Activated CD4-positive, alpha-beta T cell treated with anti-CD3 and anti-CD28 coated beads, Interleukin-2, Interleukin-4, amounts not matched to agents 100 ng/mL and 50 ng/mL, durations not matched to agents 16 hours and 8 hours (primary cell): ENCODE measurements at regions not wholly inside any gene's neighbourhood (a gene's known extent, or its start where the extent isn't known, plus 50 kb on each side); places are given as distances from the start of the nearest gene placed in this dataset.

Experiments
- DNase-seq: peaks from one replicate; pipeline ENCODE4 v3.0.0-alpha.2; 2020; ENCODE audit warnings: low spot score

DNA sequence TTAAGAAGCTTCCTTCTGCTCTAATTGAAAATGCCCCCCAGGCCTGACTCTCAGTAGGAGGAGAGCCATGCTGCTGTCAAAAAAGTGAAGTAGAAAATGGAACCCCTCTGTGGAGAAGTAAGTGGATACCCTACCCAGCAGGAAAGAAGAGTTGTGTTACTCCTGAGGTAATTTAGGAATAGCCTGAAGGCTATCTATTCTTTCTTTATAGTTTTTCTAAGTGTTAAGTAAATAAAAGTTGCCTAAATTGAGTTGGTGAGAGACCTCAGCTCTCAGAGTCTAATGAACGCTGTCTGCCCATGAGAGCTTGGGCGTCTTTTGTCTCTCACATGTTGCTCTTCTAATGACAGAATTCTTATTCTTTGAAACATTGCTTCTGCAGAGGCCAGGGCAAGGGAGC is 116.2 kb downstream of the NSUN3 start:
- no peak for DNase-seq

DNA sequence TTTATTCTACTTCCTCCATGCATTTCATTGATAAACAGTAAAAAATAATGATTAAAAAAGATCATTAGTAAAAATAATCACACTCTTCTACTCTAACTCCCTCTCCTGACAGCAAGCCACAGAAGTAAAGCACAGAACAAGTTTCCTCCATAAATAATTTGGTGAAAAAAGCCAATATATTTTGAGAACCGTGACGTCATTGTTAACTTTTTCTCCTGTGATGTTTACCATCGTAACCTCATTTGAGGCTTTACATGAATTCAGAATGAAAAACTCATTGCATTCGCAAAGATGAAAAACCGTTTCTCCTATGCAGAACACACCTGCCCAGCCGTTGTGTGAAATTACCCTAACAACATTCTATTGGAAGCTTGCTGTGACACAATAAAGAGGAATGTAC is 120.7 kb downstream of the NSUN3 start:
- DNase-seq = no peak

DNA sequence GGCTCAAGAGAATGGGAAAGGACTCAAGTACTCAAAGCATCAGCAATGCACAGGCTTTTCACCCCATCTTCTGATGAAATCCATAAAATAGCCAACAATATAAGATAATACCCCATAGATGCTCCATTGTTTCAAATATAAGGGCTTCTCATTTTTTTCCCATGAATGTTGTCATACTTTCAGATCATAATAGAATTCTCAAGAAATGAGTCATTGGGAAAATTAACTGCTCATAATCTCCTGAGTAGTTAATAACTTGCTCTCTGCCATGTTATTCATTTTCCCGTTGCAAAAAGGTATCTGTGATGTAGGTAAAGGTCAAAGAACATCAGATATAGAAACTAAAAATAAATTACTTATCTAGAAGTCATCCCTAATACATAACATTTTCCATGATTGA is 121.9 kb downstream of the NSUN3 start:
- no peak for DNase-seq

DNA sequence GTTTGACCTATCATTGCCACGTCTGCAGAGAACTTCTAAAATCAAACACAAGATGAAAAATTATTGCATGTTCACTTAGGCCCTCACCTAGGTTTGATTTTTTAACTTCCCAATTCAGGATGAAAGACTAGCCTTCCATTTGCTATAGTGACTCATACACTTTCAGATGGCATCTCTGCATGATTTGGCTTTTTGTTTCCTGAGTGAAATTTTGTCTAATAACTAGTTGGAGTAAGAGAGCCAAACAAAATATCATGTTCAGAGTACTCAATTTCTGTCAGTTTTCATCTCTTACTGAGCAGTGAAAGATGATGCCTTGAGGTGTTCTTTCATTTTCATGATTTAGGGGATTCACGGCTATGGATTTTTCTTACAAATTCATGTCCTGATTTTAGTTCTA is 122.9 kb downstream of the NSUN3 start:
- no peak for DNase-seq

DNA sequence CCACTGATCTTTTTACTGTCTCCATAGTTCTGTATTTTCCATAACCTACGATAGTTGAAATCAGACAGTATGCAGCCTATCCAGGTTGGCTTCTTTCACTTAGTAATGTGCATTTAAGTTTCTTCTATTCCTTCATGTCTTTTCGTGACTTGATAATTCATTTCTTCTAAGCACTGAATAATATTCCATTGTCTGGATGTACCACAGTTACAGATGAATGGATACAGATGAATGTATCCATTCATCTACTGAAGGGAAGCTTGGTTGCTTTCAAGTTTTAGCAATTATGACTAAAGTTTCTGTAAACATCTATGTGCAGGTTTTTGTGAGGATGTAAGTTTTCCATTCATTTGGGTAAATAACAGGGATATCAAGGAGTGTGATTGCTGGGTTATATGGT is 124.8 kb downstream of the NSUN3 start:
- DNase-seq = no peak

DNA sequence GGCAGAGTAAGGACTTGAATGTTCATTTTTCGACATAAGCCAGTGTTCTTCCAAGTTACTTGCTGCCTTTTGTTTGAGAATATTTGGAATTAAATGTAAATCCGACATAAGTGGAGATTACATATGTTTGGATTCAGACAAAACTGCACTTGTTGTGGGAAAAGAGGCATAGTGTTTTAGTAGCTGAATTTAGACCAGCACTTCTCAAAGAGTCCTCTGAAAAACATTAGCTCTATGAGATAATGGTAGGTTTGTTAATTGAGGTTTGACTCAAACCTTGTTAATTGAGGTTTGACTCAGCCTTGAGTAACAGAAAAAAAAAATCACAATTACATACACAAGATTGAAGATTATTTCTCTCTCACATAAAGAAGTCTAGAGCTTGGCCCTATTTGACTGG is 132.5 kb downstream of the NSUN3 start:
- DNase-seq = no peak

DNA sequence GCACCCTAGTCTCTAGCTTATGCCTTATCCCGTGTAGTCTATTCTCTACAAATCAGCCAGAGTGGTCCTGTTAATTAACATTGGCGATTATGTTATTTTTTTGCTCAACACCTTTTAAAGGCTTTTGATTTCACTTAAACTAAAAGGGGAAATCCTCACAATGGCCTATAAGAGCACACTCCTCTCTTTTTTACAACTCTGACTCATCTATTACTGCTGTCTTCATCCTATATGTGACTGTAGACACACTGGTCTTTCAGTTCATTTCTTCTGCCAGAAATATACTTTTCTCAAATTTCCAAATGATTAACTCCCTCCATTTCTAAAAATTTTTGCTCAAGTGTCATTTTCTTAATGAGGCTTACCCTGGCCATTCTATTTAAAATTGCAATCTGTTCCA is 143.4 kb downstream of the NSUN3 start:
- no peak for DNase-seq

DNA sequence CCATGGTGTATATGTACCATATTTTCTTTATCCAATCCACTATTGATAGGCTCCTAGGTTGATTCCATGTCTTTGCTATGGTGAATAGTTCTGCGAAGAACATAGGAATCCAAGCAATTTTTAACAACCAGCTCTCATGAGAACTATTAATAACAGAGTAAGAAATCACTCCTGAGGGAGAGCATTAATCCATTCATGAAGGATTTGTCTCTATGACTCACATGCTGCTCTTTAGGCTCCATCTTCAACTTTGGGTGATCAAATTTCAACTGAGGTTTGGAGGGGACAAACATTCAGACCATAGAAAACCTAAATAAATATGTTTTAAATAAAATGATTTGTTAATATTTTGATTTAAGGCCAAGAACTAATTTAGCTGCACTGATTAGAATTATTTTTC is 147.4 kb downstream of the NSUN3 start:
- DNase-seq = no peak

DNA sequence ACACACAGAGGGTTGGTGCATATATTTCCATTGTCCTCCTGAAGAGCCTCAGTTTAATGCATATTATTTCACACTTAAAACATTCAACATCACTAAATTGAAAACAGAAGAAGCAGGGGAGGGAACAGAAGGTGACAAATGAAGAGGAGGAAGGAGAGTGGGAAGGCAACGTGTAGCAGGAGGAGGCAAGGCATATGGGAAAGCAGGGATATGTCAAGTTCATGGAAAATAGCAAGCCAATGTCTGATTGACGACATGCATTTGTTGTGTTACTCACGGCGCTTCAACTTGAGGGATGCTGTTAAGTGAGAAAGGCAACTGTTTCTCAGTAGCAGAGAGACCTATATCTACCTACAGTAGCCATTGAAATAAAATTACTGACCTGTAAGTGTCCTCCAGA is 154.5 kb downstream of the NSUN3 start:
- no peak for DNase-seq

DNA sequence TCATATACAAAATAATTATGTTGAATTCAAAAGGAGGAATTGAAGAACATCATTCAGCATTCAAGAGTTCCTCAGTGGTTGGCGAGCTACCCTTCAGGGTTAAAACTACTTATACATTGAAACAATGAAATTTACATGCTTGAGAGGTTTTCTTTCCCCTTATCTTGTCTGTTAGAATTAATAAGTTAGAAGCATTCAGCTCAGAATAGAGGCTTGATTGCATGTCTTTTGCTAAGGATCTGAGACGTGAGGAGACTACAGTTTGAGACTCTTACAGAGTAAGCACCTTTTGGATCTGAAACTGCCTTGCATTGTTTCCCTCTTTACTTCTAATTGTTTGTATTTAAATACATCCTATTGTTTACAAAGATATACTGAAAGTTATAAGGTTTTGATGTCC is 157.6 kb downstream of the NSUN3 start:
- DNase-seq = no peak

DNA sequence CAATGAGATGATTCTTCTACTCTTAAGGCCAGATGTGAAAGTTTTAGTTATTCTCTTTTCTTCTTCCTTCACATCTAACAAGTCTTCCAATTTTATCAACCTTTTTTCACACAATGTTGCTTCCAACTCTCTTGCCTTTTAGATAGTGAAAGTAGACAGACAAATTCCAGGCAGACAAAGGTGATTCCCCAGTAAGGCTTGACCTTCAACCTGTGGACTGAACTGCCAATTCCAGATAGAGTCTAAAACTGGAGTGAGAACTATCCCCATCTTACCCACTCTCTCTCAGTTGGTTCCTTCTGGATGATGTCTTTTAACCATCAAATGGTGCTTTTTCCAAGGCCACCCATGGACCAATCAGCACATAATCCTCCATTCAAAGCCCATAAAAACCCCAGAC is 159.0 kb downstream of the NSUN3 start:
- DNase-seq = no peak

DNA sequence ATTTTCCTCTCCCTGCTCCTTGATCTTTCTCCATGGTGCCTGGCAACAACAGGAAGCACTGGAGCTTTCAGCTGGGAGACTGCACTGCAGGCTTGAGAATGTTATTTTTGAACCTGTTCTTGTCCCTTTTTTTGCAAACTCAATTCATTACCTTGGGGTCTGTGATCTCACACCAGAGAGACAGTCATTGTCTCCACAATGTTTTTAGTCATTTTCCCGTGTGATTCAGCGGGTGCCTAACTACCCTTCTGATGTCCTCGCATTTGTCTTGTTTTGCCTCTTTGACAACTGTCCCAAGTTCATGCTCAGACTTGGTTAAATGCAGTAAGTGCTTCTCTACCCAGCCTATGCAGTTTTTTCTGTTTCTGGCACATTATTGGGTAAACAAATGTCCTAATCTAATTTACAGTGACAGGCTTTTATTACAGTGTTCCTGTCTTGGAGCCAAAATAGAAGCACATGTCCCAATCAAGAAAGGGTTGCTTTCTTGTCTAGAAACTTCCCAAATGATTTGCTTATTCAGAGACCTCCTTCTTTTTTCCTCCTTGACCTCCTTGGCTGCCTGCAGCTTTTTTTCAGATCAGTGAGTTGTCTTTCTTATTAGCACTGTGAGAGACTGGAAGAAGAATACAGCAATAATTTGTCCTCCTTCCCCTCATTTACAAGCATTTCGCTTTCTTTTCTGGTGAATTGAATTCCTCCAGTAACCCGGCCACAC is 162.4 kb downstream of the NSUN3 start:
- peak; percentile 17 for DNase-seq

DNA sequence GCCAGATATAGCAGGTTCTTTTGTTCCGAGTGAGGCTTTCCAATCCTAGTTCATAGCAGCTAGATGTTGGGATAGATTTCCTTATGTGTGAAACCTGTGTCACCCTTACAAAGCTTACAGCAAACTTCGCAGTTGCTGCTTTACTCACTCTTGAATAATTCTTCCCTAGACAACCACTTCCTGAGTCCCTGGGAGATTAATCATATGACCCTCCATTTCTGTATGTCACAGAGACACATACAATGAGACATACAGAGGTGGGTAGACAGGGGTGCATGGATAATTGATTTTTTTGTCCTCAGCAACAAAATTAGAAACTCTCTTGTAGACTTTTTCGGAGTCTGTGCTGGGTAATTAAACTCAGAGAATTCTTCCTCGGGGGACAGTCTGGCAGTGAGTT is 163.2 kb downstream of the NSUN3 start:
- DNase-seq = no peak

DNA sequence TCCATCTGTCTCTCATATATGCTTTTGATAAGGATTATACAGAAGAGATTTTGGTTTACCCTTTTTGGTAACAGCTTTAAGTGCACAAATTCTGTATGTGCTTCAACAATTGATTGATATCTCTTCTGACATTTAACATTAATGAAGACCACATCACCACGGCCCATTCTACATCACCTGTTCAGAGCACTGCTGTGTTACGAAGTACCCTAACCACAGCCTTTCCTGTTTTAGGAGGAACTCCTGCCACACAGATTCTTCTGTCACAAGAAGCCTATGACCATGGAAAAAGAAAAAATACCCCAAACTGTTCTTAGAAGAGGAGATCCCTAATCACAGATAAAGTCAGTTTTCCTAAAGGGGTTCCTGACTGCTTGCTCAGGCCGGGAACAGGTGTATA is 170.1 kb downstream of the NSUN3 start:
- no peak for DNase-seq

DNA sequence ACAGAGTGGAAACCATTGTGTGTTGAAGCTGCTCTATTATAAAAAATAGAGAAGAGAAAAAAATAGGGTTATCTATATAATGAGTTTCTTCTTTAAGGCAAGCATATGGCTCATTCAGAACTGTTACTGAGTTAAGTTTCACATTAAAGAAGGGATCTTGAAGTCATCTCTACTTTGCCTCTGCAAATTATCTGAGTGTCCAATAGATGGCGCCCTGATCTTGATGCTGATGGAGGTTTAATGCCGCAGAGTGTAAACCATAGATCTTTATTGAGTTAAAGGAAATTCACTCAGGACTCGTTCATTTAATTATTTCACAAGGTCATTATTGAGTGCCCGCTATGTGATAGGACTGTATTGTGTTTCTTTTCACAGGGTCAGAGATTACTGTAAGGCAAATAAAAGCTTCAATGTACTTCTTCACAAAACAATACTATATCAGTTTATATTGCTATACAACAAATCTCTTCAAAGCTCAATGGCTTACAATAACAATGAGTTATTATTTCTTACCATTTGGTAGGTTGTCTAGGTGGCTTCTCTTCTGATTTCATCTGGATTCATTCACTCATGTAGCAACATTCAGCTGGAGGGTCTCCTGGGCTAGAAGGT is 171.4 kb downstream of the NSUN3 start:
- DNase-seq = peak; percentile 32

DNA sequence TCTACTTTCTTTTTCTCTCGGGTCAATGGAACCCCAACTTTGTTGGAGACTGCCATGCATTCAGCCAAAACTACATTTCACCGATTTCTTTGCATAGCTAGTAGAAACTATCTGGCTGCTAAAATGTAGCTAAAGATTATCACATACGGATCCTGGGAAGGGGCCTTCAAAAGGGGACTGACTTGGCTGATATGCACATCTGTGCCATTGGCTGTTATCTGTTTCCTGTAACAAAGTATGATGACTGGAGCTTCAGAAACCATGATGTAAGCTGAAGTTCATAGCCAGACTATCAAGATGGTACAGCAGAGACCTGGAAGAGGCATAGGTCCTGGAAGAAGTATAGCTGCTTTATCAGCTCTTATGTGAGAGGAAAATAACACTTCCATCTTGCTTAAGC is 179.1 kb downstream of the NSUN3 start:
- no peak for DNase-seq

DNA sequence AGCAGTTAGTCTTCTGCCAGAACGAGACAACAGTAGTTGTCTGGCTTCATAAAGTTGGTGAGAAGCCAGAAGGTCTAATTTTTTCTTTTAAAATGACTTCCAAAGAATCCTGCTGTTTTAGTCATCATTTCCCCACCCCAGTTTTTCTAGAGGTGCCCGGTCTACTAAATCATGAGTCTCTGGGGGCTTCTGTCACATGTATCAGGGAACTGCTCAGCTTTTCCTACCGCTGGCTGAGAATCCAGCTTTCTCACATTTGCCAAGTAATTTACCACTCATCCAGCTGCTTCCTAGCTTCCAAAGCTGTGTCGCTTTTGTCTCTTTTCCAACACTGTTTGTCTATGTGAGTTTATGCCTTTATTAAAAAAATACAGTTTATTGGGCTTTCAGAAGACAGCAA is 183.3 kb downstream of the NSUN3 start:
- no peak for DNase-seq

DNA sequence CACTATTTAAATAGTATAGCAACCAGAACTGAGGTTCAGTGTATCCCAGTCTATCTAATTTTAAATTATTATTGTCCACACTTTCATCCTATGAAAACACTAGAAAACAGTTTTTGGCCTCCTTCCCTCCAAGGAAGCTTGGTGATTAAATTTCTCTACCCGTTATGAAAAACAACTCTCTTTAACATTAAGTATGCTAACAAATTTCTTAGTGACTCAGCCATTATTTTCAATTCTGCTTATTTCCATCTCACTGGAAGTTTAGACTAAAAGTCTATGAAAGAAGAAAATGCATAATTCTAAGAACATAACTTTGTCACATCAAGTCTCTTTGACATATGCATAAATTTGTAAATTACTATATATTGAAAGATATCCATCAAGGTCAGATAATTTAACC is 185.2 kb downstream of the NSUN3 start:
- DNase-seq = no peak

DNA sequence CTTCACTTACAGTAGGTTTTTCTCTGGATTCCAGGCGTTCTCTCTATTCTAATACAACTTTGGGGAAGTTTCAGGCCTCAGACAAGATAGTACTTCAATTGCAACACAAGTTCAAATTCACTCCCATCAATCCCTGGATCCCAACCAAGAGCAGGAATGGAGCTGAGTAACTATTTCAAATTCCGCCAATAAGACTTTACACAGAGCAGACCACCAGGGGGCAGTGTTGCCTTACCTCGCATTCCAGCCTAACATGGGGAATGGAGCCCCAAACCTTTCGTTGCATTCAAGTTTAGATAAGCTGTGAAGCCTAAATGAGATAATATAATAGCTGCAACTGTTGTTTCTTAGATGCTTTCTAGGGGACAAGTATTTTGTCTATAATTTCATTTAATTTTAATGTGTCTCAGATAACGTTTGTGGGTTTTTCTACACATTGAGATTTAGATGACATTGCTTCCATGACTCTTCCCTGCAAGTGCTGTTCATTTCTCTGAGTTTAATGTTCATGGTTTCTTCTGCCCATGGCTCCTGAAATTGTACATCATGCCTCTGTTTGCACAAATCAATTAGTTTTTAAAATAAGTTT is 186.7 kb downstream of the NSUN3 start:
- peak; percentile 50 for DNase-seq

DNA sequence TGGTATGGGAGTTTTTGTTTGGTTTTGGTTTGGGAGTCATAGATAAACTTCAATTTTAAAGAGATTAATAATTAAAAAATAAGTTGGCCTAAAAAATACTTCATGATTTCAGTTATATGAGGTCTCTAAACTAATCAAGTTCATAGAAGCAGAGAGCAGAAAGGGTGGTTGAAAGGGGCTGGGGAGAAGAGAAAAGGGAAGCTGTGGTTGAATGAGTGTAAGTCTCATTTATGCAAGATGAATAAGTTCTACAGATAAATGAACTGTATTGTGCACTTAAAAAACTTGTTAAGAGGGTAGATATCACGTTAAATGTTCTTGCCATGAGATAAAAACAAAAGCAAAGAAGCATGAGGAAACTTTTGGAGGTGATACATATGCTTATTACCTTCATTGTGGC is 188.7 kb downstream of the NSUN3 start:
- DNase-seq = no peak

DNA sequence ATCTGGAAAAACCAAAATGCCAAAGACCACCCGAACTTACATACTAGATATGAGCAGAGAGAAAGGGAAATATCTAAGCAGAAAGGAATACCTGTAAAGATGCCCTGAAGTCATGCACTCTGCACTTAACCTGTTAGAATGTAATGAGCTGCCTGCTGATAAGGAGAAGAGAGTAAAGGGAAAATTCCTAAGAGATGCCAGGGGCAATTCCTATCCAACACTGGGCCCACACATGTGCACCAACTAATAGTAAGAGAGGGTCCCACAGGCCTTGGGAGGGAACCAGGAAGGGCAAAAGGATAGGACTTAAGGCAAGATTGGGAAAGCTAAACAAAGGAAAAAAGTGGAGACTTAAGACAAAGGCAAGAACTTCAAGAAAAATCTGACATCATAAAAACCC is 189.5 kb downstream of the NSUN3 start:
- DNase-seq = no peak

DNA sequence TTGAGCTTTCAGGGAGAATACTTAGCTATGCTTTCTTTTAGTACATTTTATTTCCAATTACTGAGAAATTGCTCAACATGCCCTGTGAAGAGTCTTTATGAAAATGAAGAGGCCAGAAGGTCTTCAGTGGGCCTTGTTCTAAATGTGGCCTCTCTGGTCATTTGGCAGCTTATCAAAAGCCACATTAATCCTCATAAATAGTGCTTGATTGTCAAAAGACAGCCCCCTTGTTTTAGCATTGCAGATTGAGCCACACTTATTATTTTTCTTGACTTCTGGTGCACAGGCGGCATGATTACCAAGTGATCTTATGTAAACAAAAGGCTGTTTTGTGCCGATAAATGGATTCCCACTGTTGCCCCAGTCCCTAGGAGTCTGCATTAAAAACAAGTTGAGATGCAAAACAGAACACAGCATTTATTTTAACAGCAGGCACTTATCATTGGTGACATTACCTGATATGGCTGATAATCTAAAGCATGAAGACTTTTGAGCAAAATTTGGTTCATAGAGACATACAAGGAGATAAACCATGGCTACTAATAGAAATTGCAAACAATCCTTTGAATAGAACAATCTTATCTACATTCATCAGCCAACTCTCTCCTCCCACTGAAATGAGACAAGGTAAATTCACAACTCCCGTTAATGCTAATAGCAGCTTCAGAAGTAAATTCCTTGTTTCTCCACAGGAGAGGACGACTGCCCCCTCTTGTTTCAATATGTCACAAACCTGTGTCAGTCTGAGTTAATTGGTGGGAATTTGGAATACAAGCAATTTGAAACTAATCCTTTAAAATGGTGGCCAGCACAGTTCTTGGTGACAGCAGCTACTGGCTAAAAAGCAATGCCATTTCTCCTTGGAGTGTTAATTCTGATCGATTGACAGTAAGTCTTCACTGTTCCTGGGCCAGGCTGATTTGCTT is 194.3 kb downstream of the NSUN3 start:
- DNase-seq = no peak

DNA sequence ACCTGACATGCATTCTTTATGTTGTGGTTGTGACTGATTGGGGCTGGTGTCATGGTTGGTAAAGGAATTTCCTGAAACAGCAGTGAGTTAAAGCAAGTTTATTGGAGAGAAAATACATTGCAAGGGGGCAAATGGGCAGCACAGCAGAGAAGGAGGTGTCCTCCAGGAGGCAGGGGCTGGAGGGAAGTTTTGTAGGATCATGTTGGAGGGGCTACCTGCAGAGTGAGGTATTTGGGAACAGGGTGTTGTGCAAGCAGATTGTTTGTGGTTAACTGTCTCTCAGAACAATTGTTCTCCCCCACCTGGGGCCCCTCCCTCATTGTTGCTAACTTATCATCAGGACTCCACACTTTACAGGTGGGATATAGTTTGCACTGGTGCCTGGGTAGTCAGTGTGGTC is 196.0 kb downstream of the NSUN3 start:
- DNase-seq = no peak
